ENCODE measurements at regions not wholly inside any gene's neighbourhood (a gene's known extent, or its start where the extent isn't known, plus 50 kb on each side); places are given as distances from the start of the nearest gene placed in this dataset.
"Not testable (repeated sequence)": the region's sequence is repeated elsewhere in the genome, so short reads cannot be mapped to it uniquely, and the experiment has no call there.

- H3K4me3 ChIP-seq (ENCODE audit: low read depth, low read length): no peak overlapping the region
- no peak for TF ChIP-seq CTCF (IDR thresholded peaks at IDR 0.05; ENCODE audit: insufficient read depth, low read depth, low read length)
- no peak for DNase-seq (ENCODE audit: low read depth)
Observed at GRCh38 chr15:96645796-96646195, 315.3 kb downstream of the NR2F2 start.

- DNase-seq (ENCODE audit: low read depth): no peak
- H3K4me3 ChIP-seq (ENCODE audit: low read depth, low read length): no peak overlapping the region
- TF ChIP-seq CTCF (IDR thresholded peaks at IDR 0.05; ENCODE audit: insufficient read depth, low read depth, low read length): no peak
Observed at GRCh38 chr15:96648866-96649265, 318.4 kb downstream of the NR2F2 start.

GRCh38 chr15:96657096-96657495, 326.6 kb downstream of the NR2F2 start:
- no peak for TF ChIP-seq CTCF (IDR thresholded peaks at IDR 0.05; ENCODE audit: insufficient read depth, low read depth, low read length)
- no peak for DNase-seq (ENCODE audit: low read depth)
- H3K4me3 ChIP-seq (ENCODE audit: low read depth, low read length): no peak overlapping the region

GRCh38 chr15:96666979-96667378, 336.5 kb downstream of the NR2F2 start:
- not testable (repeated sequence) for H3K4me3 ChIP-seq (ENCODE audit: low read depth, low read length); DNase-seq (ENCODE audit: low read depth)

DNA sequence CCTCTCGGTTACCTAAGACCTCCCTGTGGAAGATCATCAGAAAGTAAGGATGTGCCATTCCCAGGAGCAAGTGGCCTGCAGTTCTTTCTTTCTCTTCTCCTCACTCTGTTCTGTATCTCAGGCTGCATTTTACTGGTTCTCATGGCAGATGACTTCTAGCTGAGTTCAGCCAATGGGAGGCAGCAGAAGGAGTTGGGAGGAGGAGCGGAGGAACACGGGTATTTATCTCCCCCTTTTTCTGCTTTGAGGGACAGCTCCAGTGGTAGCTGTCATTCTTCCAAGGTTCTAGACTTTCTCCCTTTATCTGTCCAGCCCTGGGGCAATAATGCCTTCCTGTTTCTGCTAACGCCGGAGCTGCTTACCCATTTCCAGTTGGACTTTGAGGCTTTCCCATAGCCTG, 339.9 kb downstream of the NR2F2 start:
- no peak for DNase-seq (ENCODE audit: low read depth)
- H3K4me3 ChIP-seq (ENCODE audit: low read depth, low read length): no peak overlapping the region
- no peak for TF ChIP-seq CTCF (IDR thresholded peaks at IDR 0.05; ENCODE audit: insufficient read depth, low read depth, low read length)

DNA sequence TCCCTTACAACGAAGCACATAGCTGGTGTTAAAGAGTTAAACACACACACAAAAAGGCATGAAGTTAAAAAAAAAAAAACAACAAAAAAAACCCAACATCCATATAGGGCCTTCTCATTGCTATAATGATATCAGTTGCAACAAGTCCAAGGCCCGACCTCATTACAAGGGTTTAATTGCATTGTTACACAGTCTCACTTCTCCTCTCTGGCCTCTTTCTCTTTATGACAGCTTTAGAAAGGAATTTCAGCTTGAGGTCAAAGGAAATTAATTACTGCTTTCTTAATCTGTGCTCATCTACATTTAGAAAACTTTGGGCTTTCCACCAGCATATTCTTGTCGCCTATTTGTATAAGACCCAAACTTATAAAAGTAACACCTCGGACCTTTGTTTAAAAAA, 342.1 kb downstream of the NR2F2 start:
- H3K4me3 ChIP-seq (ENCODE audit: low read depth, low read length): no peak overlapping the region
- no peak for DNase-seq (ENCODE audit: low read depth)
- no peak for TF ChIP-seq CTCF (IDR thresholded peaks at IDR 0.05; ENCODE audit: insufficient read depth, low read depth, low read length)

- no peak for TF ChIP-seq CTCF (IDR thresholded peaks at IDR 0.05; ENCODE audit: insufficient read depth, low read depth, low read length)
- DNase-seq (ENCODE audit: low read depth): no peak
Observed at GRCh38 chr15:96678386-96678785, 347.9 kb downstream of the NR2F2 start.

More at GRCh38 chr15:96678386-96678785, 347.9 kb downstream of the NR2F2 start:
- no peak overlapping the region for H3K4me3 ChIP-seq (ENCODE audit: low read depth, low read length)

Measured in fibroblast of villous mesenchyme (primary cell).